NCI-H774 (cell line): ENCODE measurements at regions not wholly inside any gene's neighbourhood (a gene's known extent, or its start where the extent isn't known, plus 50 kb on each side); places are given as distances from the start of the nearest gene placed in this dataset.
"Not testable (repeated sequence)": the region's sequence is repeated elsewhere in the genome, so short reads cannot be mapped to it uniquely, and the experiment has no call there.

ENCODE experiments used
- DNase-seq: peaks from one replicate; lab custom pipeline; 2025; lab: John Stamatoyannopoulos, UW

- DNase-seq, result no peak
These were observed 214.6 kb downstream of the PHETA1 start for GRCh38 chr12:111154147-111154834.

GRCh38 chr12:111152561-111152960, 216.3 kb downstream of the PHETA1 start:
- DNase-seq, result no peak

DNA sequence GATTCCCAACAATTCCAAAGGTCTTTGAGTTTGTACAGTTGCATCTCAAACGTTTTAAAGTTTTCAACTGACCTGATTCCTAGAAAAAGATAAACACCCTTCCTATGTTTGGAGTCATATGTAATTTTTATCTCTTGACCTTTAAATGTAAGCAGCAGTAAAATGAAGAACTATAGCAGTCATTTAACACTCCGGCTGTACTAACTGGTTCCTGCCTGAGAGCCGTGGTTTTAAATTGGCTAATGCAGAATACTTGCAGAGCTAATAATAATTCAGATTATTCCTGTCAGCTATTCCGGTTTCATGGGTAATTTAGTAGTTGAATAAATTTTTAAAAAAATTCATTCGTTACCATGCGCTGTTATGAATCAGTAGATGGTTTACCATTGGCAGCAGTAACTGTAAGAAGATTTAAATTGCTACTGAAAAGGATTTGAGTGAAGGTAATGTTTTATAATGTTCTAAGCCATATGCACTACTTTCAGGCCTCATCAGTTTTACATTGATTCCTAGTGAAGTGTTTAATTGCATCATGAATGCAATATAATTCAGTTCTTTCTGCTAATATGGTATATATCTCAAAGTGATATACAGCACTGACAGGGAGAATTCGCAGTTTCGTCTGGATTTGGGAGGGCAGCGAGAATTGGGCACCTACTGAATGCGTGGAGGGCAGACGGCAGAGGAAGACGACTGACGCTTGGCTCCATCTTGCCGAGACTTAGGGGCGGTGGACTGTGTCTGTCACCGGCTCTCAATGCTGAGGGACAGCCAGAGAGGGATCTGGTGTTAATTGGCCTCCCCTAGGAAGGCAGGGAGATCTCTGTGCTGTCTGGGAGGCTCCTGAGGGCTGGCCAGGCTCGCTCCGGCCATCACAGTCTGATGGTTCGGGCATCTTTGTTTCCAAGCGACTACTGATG, 217.7 kb downstream of the PHETA1 start:
- no peak for DNase-seq

- DNase-seq, result no peak
These were observed 218.5 kb downstream of the PHETA1 start for GRCh38 chr12:111150360-111150759.

DNA sequence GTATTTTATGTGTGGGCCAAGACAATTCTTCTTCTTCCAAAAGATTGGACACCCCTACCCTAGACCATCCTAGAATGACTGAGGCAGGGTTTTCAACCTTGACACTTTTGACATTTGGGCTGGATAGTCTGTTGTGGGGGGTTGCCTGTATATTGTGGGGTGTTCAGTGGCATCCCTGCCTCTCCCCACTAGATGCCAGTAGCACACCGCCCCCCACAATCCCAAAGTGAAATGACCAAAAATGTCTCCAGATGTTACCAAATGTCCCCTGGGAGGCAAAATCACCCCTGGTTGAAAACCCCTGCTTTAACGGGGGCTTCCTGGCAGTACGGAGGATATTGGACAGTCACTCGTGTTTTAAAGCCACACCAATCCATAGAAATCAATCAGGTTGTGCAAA, 219.6 kb downstream of the PHETA1 start:
- DNase-seq, result no peak

- DNase-seq, result no peak
These were observed 220.9 kb downstream of the PHETA1 start for GRCh38 chr12:111148005-111148404.

GRCh38 chr12:111143271-111143670, 222.9 kb upstream of the MYL2 start:
- DNase-seq, result no peak

- no peak for DNase-seq
These were observed 220.8 kb upstream of the MYL2 start for GRCh38 chr12:111141205-111141604.

- DNase-seq, result no peak
These were observed 217.6 kb upstream of the MYL2 start for GRCh38 chr12:111138016-111138415.

DNA sequence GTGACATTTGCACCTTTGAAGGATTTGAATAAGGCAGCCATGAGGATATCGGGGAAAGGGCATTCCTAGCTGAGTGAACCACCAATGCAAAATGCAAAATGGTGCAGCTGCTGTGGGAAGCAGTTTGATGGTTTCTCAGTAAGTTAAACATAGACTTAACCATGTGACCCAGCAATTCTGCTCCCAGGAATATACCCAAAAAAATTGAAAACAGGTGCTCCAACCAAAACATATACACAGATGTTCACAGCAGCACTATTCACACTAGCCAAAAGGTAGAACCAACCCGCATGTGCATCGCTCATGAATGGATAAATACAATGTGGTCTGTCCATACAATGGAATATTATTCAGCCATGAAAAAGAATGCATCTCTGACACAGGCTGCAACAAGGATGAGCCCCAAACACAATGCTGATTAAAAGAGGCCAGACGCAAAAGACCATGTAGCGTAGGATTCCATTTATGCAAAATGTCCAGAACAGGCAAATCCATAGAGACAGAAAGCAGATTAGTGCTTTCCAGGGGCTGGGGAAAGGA, 215.0 kb upstream of the MYL2 start:
- DNase-seq, result no peak

DNA sequence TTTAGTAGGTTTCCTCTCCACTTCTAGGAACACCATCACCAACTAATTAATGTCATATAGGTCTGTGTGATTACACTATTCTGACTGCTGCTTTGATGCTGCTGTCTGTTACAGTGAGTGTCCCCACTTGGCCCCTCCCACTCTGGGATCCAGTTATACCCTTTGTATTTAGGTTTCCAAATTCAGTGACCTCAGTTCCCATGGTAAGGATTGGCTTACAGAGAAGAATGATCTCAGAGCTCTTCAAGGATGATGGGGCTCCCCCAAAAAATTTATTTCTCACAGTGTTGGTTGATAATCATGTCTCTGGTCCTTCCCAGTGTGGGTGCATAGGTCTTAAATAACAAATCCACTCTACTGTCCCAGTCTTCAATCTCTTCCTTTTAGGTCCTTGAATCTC, 210.0 kb upstream of the MYL2 start:
- DNase-seq, result no peak

DNA sequence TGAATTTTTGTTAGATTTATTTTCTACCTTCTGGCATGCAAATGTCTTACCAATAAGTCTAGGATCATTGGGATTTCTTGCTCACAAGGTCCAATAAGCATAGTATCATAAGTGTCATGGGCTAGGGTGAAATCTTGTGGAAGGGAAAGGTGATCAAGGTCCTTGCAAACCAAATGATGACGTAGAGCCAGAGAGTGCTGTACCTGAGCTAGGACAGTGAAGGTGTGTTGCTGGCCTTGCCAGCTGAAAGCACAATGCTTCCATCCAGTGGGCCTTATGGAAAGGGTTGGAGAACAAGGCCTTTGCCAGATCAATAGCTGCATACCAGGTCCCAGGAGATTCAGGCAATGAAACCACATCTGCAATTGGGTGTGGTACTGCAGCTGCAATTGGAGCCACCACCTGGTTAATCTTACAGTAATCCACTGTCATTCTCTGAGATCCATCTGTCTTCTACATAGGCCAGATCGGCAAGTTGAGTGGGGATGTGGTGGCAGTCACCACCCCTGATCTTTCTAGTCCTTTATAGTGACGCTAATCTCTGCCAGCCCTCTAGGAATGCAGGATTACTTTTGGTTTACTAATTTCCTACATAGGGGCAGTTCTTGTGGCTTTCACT, 208.9 kb upstream of the MYL2 start:
- no peak for DNase-seq

- DNase-seq, result no peak
These were observed 206.0 kb upstream of the MYL2 start for GRCh38 chr12:111126331-111126730.

DNA sequence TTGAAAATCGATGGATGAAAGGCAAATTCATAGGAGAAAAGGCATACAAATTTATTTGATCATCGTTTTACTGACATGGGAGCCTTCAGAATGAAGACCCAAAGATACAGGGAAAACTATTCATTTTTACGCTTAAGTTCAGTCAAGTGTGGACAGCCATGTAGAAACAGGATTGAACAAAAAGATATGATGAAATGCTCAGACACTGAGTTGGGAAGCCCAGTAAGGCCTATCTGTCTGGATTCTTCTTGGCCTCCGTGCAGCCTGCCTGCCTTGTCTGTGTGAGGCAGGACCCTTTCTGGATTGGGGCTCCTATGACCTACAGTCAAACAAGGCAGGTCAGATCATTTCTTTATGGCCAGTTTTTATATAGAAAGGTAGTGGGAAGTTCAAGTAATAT, 203.8 kb upstream of the MYL2 start:
- no peak for DNase-seq

- DNase-seq, result no peak
These were observed 203.0 kb upstream of the MYL2 start for GRCh38 chr12:111123390-111123789.

- no peak for DNase-seq
These were observed 202.1 kb upstream of the MYL2 start for GRCh38 chr12:111122458-111122878.

DNA sequence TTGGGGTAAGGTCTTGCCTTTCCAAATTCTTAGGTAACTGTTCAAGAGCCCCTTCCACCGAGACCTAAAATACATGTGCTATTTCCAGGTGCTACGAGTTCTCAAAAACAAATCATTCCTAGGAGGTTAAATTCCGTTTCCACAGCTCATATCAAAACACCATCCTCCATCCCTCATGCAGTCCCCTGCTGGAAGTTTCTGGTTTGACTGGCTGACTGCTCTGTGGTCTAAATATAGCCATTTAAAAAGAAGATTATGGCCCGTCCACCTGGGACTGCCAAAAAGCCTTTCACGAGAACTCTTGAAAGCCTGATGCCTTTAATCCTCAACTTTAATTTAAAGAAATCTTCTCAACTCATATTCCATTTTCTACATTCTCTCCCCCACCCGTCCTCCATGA, 201.5 kb upstream of the MYL2 start:
- no peak for DNase-seq

- DNase-seq, result no peak
These were observed 200.2 kb upstream of the MYL2 start for GRCh38 chr12:111120578-111120977.

- no peak for DNase-seq
These were observed 196.6 kb upstream of the MYL2 start for GRCh38 chr12:111117017-111117416.

DNA sequence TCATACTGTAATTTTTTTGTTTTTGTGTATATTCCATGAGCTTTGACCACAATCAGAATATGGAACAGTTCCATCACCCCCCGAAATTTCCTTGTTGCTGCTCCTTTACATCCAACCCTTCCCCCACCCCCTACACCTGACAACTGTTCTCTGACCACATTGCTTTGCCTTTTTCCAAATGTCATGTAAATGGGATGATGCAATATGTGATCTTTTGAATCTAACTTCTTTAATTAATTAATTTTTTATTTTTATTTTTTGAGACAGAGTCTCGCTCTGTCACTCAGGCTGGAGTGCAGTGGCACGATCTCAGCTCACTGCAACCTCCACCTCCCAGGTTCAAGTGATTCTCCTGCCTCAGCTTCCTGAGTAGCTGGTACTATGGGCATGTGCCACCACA, 192.9 kb upstream of the MYL2 start:
- not testable (repeated sequence) for DNase-seq

- DNase-seq, result no peak
These were observed 192.1 kb upstream of the MYL2 start for GRCh38 chr12:111112311-111113098.

DNA sequence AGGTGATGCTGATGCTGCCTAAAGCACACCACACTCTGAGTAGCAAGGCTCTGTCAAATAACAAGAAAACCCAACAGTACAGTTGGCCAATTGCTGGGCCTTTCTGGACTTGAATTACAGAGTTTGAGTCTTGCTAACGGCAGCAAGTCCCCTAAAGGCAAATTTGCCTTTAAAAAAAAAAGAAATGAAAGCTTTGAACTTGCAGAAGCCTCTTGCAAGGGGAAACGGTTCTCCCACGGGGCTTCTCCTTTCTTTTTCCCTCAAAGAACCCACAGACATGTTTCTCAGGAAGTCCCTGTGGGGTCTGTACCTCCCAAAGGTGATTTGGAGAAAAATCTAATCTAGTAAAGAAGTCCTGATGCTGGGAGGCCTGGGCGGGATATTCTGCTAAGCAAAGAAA, 191.3 kb upstream of the MYL2 start:
- no peak for DNase-seq
